ENCODE measurements at regions not wholly inside any gene's neighbourhood (a gene's known extent, or its start where the extent isn't known, plus 50 kb on each side); places are given as distances from the start of the nearest gene placed in this dataset.

DNA sequence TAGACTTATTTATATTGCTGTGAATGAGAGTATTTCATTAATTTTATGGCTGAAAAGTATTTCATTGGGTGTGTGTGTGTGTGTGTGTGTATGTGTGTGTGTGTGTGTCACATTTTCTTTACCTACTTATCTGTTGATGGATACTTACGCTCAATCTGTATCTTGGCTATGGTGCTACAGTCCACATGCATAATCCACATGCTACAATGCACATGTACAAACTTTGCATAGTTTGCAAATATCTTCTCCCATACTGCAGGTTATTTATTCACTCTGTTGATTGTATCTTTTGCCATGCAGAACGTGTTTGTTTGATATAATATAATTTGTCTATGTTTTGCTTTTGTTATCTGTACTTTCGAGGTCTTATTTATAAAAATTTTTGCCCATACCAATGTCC, 167.8 kb downstream of the RAB28 start:
- Histone ChIP-seq H3K27ac (no peak overlapping the region), H3K4me3 (no peak overlapping the region)

DNA sequence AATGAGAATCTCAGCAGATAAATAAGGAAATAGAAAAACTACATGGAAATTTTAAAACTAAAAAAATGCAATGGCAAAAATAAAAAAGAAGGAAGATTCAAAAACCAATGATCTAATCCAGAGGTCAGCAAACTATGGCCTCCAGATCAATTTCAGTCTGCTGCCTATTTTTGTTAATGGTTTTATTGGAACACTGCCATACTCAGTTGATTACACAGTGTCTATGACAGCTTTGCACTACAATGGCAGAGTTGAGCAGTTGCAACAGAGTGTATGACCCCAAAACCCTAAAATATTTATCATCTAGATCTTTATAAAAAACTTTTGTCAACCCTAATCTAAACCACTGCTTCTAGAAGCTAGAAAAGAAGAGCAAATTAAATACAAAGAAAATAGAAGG, 170.3 kb downstream of the RAB28 start:
- H3K4me3 ChIP-seq: no peak overlapping the region
- H3K27ac ChIP-seq: no peak overlapping the region

DNA sequence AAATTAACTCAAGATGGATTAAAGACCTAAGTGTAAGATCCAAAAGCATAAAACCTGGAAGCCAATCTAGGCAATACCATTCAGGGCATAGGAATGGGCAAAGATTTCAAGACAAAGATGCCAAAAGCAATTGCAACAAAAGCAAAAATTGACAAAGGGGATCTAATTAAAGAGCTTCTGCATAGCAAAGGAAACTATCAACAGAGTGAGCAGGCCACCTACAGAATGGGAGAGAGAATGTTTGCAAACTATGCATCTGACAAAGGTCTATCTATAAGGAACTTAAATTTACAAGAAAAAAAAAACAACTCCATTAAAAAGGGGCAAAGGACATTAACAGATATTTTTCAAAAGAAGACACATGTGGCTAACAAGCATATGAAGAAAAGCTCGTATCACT, 171.9 kb downstream of the RAB28 start:
- Histone ChIP-seq H3K4me3 (no peak overlapping the region), H3K27ac (no peak overlapping the region)

GRCh38 chr4:13309751-13310150, 174.4 kb downstream of the RAB28 start:
- H3K27ac ChIP-seq: no peak overlapping the region
- H3K4me3 ChIP-seq: no peak overlapping the region

DNA sequence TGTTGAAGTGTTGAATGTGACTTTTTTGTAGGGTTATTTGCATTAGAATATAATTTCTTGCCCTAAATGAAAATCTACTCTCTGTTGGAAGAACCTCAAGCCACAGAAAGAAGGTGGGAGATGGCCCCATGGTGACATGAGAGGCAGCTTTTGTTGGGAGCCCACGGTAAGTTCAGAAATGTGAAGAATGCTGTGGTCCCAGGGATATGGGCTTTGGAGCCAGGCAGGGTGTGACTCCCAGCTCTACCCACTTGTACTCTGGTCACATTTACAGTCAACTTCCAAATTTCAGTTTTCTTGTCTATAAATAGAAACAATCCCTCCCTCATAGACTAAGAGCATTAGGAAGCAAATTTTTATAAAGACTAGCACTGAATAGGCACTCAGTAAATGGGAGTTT, 177.8 kb downstream of the RAB28 start:
- no peak overlapping the region for H3K27ac ChIP-seq

GRCh38 chr4:13302876-13303275, 181.3 kb downstream of the RAB28 start:
- Histone ChIP-seq H3K27ac (peak overlapping the region in 1 of 21 experiments; percentile 13), H3K4me3 (no peak overlapping the region)

More for the DNA sequence above, 177.8 kb downstream of the RAB28 start:
- no peak overlapping the region for H3K4me3 ChIP-seq

DNA sequence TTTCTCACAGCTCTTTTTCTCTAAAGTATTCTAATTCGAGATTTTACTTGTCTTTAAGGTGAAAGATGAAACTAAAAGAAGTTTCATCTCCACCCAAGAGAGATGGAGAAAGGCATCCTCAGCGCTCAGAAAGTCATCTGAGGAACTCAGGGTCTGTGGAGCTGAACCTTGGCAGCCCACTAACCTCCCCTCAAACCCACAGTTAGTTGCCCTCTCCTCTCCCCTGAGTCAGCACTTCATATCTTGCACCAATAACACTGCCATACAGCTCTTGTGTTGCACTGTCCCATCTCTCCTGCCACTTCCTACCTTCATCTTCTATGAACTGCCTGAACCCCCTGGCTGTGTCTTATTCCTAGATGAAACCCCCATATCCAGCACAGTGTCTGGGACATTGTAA, 184.8 kb downstream of the RAB28 start:
- Histone ChIP-seq H3K4me3 (no peak overlapping the region), H3K27ac (no peak overlapping the region)

GRCh38 chr4:13298655-13299054, 185.5 kb downstream of the RAB28 start:
- H3K27ac ChIP-seq: no peak overlapping the region
- no peak overlapping the region for H3K4me3 ChIP-seq

DNA sequence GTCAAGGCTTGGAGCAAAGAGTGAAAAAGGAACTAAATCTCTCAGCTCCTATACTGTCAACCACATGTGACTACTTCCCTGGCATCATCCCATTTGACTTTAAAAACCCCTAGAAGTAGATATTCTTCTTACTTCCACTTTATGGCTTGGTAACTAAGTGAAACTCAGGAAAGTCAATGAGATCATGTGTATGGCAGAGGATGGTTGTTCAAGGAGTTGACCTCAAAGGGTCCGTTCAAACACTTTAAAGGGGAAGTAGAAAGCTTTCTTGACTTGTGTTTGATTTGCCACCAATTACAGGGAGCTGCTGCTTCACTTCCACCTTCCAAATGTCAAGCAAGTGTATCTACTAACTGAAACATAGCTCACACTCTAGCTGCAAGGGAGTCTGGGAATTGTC, 187.2 kb downstream of the RAB28 start:
- no peak overlapping the region for H3K27ac ChIP-seq
- H3K4me3 ChIP-seq: no peak overlapping the region

GRCh38 chr4:13294961-13295605, 189.1 kb downstream of the RAB28 start:
- no peak overlapping the region for H3K4me3 ChIP-seq
- no peak overlapping the region for H3K27ac ChIP-seq

- H3K4me3 ChIP-seq: no peak overlapping the region
- H3K27ac ChIP-seq: no peak overlapping the region
Measured at GRCh38 chr4:13292372-13292771, 191.8 kb downstream of the RAB28 start.

DNA sequence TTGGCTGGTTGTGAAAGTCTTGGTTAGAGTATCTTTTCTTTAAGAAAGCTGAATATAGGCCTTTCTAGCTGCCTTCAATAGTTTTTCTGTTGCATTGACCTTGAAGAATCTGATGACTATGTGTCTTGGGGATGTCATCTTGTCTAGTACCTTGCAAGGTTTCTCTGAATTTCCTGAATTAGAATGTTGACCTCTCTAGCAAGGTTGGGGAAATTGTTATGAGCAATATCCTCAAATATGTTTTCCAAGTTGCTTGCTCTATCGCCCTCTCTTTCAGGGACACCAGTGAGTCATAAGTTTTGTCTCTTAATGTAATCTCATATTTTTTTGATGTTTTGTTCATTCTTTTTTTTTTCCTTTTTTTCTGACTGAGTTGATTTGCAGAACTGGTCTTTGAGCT, 194.7 kb downstream of the RAB28 start:
- Histone ChIP-seq H3K4me3 (no peak overlapping the region), H3K27ac (no peak overlapping the region)

- no peak overlapping the region for H3K27ac ChIP-seq
Measured at GRCh38 chr4:13285336-13285735, 198.8 kb downstream of the RAB28 start.

DNA sequence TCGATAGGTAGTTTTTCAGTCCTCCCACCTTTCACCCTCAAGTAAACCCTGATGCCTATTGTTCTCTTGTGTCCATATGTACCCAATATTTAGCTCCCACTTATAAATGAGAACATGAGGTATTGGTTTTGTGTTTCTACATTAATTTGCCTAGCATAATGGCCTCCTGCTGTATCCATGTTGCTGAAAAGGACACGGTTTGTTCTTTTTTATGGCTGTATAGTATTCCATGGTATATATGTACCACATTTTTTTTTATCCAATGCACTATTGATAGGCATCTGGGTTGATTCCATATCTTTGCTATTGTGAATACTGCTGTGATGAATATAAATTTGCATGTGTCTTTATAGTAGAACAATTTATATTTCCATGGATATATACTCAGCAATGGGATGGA, 199.2 kb downstream of the RAB28 start:
- Histone ChIP-seq H3K4me3 (no peak overlapping the region), H3K27ac (no peak overlapping the region)

More at GRCh38 chr4:13285336-13285735, 198.8 kb downstream of the RAB28 start:
- no peak overlapping the region for H3K4me3 ChIP-seq

DNA sequence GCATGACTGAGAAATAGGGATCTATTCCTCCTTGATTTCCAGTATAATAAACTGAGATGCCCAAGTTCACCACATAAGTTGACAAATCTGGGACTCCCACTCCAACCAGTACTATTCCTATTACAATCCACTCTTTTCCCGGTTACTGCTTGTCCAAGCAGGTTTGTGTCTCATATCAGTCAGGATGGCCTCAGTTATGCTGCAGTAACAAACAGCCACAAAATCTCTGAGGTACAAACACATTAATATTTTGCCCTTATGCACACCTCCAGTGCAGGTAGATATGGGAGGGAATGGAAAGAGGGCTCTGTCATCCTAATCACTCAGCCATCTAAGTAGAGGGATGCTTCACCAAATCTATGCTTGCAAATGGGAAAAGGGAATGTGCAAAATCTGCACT, 207.8 kb downstream of the RAB28 start:
- no peak overlapping the region for H3K4me3 ChIP-seq

GRCh38 chr4:13268703-13269102, 215.4 kb downstream of the RAB28 start:
- Histone ChIP-seq H3K27ac (no peak overlapping the region), H3K4me3 (no peak overlapping the region)

More for the DNA sequence above, 207.8 kb downstream of the RAB28 start:
- no peak overlapping the region for H3K27ac ChIP-seq

- Histone ChIP-seq H3K27ac (no peak overlapping the region), H3K4me3 (no peak overlapping the region)
Measured at GRCh38 chr4:13268165-13268564, 216.0 kb downstream of the RAB28 start.

DNA sequence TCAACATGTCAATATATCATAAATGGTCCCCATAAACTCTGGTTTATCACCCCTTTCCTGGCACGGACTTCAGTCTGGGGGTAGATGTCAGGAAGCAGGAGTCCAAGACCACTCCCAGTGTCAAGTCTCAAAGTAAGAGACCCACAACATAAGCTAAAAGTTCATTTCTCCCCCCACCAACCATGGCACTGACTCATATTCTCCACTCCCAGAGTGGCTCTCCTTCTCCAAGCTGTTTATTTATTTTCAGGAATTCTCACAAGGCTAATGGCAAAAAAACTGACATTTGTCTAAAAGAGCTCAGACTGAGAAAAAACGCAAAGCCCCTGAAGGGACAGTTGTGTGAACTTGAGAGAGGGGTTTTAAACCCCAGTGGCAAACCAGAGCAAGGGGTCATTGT, 217.0 kb downstream of the RAB28 start:
- H3K27ac ChIP-seq: no peak overlapping the region
- H3K4me3 ChIP-seq: no peak overlapping the region

- Histone ChIP-seq H3K27ac (no peak overlapping the region), H3K4me3 (no peak overlapping the region)
Measured at GRCh38 chr4:13266687-13267086, 217.5 kb downstream of the RAB28 start.

GRCh38 chr4:13263967-13264525, 220.1 kb downstream of the RAB28 start:
- Histone ChIP-seq H3K27ac (no peak overlapping the region), H3K4me3 (no peak overlapping the region)

- Histone ChIP-seq H3K27ac (no peak overlapping the region), H3K4me3 (no peak overlapping the region)
Measured at GRCh38 chr4:13262816-13263215, 221.3 kb downstream of the RAB28 start.

Measured in skin epidermis (tissue), 12 donors.